ENCODE measurements at regions not wholly inside any gene's neighbourhood (a gene's known extent, or its start where the extent isn't known, plus 50 kb on each side); places are given as distances from the start of the nearest gene placed in this dataset.

DNA sequence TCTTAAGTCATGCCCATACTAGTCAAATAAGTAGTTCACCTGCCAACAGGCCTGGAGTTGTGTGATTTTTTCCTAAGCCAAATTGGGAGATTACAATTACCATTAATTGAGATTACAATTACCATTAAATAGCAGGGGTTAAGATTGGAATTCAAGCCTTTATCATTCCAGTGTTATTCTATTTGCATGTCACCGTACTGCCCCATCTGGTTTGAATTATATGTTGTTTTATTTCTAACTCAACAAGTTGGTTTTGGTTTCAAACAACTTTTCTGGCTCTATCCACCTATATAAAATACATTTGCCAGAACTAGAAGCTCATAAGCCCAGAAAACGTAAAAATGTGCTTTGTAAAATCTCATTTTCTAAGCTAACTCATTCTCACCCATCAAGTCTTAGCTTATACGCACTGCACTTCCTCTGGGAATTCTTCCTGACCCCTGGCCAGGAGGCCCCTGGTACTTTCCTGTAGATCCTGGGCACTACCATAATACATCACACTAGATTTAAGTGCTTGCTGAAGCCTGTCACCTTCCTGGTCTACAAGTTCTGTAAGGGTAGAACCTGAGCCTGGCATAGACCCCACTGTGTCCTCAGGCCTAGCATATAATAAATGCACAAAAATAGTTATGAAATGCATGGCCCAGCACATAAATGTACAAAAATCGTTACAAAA lies 242.0 kb upstream of the TRPM3 start:
- TF ChIP-seq, protein P1, sequence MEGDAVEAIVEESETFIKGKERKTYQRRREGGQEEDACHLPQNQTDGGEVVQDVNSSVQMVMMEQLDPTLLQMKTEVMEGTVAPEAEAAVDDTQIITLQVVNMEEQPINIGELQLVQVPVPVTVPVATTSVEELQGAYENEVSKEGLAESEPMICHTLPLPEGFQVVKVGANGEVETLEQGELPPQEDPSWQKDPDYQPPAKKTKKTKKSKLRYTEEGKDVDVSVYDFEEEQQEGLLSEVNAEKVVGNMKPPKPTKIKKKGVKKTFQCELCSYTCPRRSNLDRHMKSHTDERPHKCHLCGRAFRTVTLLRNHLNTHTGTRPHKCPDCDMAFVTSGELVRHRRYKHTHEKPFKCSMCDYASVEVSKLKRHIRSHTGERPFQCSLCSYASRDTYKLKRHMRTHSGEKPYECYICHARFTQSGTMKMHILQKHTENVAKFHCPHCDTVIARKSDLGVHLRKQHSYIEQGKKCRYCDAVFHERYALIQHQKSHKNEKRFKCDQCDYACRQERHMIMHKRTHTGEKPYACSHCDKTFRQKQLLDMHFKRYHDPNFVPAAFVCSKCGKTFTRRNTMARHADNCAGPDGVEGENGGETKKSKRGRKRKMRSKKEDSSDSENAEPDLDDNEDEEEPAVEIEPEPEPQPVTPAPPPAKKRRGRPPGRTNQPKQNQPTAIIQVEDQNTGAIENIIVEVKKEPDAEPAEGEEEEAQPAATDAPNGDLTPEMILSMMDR (IDR thresholded peaks at IDR 0.05; ENCODE audit: insufficient read depth, low read depth, low read length, missing control alignments) = no peak
- no peak overlapping the region for H3K4me3 ChIP-seq (ENCODE audit: low read length)
- DNase-seq (ENCODE audit: low read depth) = no peak

DNA sequence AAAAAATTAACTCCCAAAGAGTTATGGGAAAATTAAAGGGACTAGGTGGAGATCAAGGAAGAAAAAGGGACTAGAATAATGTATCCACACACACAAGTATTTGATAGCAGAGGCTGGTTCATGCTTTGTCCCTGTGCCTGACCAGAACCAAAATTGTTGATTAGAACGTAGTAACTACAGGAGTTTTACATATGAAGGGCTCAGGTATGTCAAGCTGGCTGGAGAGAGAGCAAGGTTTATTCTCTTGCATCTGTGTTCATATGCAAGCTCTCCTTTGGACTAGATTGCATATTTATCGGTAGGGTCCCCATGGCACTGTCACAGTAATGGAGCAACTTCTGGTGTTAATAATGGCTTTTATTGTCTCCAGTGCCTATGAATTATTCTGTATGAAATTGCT lies 239.9 kb upstream of the TRPM3 start:
- no peak overlapping the region for H3K4me3 ChIP-seq (ENCODE audit: low read length)
- DNase-seq (ENCODE audit: low read depth) = no peak
- TF ChIP-seq, protein P1 (IDR thresholded peaks at IDR 0.05; ENCODE audit: insufficient read depth, low read depth, low read length, missing control alignments) = no peak

- no peak for DNase-seq (ENCODE audit: low read depth)
- no peak overlapping the region for H3K4me3 ChIP-seq (ENCODE audit: low read length)
- TF ChIP-seq, protein P1 (IDR thresholded peaks at IDR 0.05; ENCODE audit: insufficient read depth, low read depth, low read length, missing control alignments) = no peak
Observed at GRCh38 chr9:71357346-71357745, 235.9 kb upstream of the TRPM3 start.

- DNase-seq (ENCODE audit: low read depth) = no peak
- TF ChIP-seq, protein P1 (IDR thresholded peaks at IDR 0.05; ENCODE audit: insufficient read depth, low read depth, low read length, missing control alignments) = no peak
- H3K4me3 ChIP-seq (ENCODE audit: low read length) = no peak overlapping the region
Observed at GRCh38 chr9:71355884-71356283, 234.5 kb upstream of the TRPM3 start.

DNA sequence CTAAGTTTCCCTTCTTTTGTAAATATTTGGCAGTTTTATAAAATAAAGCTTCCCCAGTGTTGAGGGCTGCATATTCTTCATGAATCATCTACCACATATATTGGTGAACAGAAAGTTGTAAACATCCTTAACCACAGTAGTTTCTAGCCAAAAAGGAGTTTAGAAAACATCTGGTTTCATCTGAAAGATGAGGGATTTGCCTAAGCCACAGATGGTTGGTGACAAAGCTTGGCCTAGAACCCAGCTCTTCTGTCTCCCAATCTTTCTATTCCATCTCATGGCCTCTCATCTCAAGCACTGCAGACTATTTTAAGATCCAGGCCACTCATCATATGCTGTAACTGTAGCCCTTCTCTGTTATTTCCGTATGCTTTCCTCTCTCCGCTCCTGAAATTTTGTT lies 232.3 kb upstream of the TRPM3 start:
- TF ChIP-seq, protein P1 (IDR thresholded peaks at IDR 0.05; ENCODE audit: insufficient read depth, low read depth, low read length, missing control alignments) = no peak
- DNase-seq (ENCODE audit: low read depth) = no peak
- H3K4me3 ChIP-seq (ENCODE audit: low read length) = no peak overlapping the region

DNA sequence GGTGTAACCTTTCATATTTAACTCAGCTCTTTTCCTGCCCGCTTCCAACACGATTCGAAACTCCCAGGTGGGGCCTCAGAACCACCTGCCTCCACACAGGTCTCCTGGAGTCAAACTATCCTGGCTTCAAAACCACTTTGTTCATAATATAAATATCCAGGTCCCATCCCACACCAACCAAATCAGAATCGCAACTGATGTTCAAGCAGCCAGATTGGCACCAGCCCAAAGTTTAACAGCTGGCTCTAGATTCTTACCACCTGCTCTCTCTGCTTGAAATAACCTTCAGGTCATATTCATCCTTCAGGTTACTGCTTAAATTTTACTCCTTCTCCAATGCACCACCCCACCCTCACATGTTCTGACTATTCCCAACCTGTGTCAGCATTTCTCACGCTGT lies 231.4 kb upstream of the TRPM3 start:
- TF ChIP-seq, protein P1 (IDR thresholded peaks at IDR 0.05; ENCODE audit: insufficient read depth, low read depth, low read length, missing control alignments) = no peak
- no peak for DNase-seq (ENCODE audit: low read depth)
- H3K4me3 ChIP-seq (ENCODE audit: low read length) = no peak overlapping the region

GRCh38 chr9:71349218-71349617 lies 227.8 kb upstream of the TRPM3 start:
- no peak for DNase-seq (ENCODE audit: low read depth)

More at GRCh38 chr9:71349218-71349617, 227.8 kb upstream of the TRPM3 start:
- H3K4me3 ChIP-seq (ENCODE audit: low read length) = no peak overlapping the region
- TF ChIP-seq, protein P1 (IDR thresholded peaks at IDR 0.05; ENCODE audit: insufficient read depth, low read depth, low read length, missing control alignments) = no peak

All from epithelial cell of esophagus (primary cell).